B cell (primary cell): ENCODE measurements at regions not wholly inside any gene's neighbourhood (a gene's known extent, or its start where the extent isn't known, plus 50 kb on each side); places are given as distances from the start of the nearest gene placed in this dataset.

Experiments
- EZH2 ChIP-seq: IDR thresholded peaks from 2 replicates; pipeline ENCODE4 v1.6.1; 2012; ENCODE audit warnings: borderline replicate concordance, low read depth, mild to moderate bottlenecking, moderate library complexity, low read length; ENCODE audit not compliant: insufficient read depth, poor library complexity, severe bottlenecking
- TF ChIP-seq, protein P1 (sequence below): fragments of 200-600 bp; IDR thresholded peaks from one replicate; pipeline ENCODE4 v1.8.0; 2022; ENCODE audit warnings: antibody characterized with exemption, mild to moderate bottlenecking

DNA sequence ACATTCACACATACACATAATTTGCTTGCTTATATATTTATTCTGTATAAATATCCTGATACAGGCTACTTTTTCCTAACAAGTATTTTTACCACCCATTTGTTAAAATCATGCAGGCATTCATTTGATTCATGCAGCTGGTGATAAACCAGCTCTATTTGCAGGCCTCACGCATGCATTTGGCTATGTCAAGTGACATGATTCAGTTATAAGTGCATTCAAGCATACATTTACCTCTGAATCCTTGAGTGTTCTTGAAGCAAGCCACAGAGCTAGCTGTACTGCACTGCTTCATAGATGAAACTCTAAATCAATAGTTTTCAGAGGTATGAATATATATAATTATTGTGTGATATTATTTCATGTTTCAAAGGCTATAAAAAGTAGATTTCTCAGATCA, 544.0 kb upstream of the AGA start:
- TF ChIP-seq, protein P1, sequence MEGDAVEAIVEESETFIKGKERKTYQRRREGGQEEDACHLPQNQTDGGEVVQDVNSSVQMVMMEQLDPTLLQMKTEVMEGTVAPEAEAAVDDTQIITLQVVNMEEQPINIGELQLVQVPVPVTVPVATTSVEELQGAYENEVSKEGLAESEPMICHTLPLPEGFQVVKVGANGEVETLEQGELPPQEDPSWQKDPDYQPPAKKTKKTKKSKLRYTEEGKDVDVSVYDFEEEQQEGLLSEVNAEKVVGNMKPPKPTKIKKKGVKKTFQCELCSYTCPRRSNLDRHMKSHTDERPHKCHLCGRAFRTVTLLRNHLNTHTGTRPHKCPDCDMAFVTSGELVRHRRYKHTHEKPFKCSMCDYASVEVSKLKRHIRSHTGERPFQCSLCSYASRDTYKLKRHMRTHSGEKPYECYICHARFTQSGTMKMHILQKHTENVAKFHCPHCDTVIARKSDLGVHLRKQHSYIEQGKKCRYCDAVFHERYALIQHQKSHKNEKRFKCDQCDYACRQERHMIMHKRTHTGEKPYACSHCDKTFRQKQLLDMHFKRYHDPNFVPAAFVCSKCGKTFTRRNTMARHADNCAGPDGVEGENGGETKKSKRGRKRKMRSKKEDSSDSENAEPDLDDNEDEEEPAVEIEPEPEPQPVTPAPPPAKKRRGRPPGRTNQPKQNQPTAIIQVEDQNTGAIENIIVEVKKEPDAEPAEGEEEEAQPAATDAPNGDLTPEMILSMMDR = no peak
- TF ChIP-seq EZH2 = no peak
